HG03520 (cell line): ENCODE measurements at regions not wholly inside any gene's neighbourhood (a gene's known extent, or its start where the extent isn't known, plus 50 kb on each side); places are given as distances from the start of the nearest gene placed in this dataset.

Experiments used
- ATAC-seq: cut with Tn5 transposase; IDR thresholded peaks from one replicate; pipeline ENCODE4 v1.9.1; 2021; ENCODE audit warnings: mild to moderate bottlenecking, moderate library complexity; ENCODE audit not compliant: unreplicated experiment

DNA sequence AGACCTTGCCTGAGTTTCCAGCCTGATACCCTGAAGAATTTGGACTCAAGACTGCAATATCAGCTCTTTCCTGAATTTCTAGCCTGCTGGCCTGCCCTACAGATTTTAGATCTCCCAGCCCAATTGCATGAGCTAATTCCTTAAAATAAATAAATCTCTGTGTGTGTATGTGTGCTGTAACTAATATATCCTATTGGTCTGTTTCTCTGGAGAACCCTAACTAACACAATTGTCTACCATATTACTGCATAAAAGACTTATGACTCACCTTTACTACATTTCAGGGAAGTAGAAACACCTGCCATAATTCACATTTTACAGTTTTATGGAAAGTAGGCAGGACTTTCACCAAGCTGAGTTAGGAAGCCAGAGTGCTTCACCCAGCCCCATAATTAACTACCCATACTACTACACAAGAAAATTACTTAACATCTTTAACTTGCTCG, 90.7 kb upstream of the BEND6 start:
- no peak for ATAC-seq

DNA sequence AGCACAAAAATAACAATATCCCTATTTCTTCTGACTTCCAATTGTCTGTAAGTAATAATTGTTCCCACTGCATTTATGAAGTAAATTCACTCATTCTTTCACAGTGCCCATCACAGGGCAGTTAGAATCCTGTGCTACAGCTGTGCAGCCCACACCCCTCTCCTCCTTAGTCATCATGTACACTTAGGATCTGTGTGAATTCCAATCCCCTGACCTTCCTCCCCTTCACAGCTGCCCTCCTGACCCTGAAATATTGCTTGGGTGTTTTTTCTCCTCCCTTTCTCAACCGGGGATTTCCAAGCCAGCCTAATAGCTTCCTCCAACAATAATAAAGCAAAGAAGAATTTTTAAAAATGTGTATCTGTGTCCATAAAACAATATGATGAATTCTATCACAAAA, 91.5 kb upstream of the BEND6 start:
- no peak for ATAC-seq

DNA sequence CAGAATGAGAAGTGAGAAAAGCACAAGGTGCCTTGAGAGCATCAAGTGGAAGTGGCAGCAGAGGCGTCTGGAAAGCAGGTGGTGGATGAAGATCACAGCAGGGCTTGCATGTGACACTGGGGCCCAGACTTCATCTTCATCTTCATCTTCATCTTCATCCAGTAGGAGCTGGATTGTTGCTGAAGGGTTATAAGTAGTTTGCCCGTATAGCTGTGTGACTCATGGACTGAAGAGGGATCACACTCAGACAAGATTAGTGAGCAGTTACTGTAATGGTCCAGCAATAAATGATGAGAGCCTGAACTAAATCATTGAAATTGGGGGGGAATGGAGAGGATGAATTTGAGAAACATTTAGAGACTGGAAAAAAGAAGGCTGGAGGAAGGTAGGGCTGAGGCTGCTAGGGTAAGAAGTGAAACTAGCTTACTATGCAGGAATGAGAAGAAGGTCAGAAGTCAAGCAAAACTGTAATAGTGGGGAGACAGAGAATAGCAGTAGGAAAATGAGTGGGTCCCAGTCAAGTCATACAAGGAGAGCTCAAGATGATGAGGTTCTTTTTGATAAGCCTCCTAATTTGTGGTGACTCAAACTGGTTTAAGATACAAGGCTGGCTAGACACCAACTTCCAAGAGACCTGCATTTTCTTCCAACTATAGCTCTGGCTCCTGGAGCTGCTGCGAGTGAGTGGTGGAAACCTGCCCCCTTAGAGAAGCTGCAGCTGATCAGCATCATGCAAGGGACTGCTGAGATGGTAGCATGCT, 92.3 kb upstream of the BEND6 start:
- ATAC-seq: peak; percentile 60

DNA sequence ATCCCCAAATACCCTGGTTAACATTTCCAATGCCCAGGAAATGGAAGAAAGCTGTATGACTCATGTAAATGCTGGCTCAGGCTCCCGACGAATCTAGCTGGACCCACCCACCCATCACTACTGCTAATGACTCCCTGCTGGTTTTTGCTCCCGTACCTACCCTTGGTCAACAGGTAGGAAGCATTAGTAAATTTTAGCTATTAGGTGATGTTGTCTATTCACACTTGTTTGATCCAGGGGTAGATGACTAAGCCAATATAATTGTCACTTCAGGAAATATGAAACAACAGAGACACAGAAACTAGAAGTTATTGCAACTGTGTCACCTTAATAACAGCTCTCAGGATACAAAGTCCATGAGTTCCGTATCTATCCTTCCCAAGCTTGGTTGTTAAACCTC, 94.4 kb upstream of the BEND6 start:
- ATAC-seq: no peak

DNA sequence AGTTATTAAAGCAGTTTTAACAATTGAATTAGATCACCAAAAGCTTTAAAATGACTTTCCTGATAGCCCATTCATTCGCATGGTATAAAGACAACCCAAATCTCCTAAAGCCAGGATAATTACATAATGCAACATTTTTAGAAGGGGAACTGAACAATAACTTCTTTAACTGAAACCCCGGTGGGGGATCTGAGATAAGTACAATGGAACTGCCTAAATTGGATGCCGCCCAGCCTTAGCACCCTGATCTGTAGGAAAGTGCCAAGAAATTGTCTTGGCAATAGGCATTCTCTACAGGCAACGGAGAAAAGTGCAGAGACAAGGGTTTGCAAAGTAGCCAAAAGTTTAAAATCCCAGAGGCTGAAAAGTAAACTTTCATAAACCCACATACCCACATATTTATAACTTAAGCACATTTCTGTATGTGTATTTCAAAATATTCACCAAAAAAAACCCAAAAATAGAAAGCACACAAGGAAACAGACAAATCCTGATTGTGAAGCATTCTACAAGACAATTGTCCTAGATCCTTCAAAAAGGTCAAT, 98.8 kb upstream of the BEND6 start:
- no peak for ATAC-seq

DNA sequence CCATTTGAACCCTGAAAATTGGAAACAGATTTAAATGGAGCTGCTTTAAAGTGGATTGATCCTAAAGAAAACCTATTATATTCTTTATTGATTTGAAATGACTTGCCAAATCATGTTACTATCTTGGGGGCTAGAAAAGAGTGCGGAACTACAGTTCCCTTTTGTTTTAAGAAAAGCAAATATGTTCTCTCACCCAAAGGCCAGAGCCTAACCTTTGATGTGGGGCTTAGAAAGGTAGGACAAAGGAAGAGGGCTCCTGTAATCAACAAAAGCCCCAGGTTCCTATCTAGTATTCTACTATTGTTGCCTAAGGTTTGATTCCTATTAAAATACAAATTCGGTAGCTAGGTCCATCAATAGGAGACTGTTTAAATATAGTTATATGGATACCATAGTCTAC, 100.8 kb upstream of the BEND6 start:
- ATAC-seq: no peak

DNA sequence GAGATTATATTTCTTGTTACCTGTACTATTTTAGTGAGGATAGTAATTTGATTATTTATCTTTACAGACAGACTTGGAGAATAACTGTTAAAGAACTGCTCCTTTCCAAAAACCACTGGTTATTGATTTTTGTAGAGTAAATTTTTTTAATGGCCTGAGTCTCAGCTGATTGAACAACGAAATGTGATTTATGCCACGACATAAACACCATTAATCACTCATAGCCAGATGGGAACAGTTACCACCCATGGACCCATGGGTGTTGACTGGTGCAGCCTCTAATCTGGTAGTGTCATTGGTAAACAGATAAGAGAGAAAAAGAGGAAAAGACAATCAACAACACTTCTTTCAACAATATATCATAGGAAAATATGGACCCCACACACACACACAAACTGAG, 101.4 kb upstream of the BEND6 start:
- ATAC-seq: no peak

DNA sequence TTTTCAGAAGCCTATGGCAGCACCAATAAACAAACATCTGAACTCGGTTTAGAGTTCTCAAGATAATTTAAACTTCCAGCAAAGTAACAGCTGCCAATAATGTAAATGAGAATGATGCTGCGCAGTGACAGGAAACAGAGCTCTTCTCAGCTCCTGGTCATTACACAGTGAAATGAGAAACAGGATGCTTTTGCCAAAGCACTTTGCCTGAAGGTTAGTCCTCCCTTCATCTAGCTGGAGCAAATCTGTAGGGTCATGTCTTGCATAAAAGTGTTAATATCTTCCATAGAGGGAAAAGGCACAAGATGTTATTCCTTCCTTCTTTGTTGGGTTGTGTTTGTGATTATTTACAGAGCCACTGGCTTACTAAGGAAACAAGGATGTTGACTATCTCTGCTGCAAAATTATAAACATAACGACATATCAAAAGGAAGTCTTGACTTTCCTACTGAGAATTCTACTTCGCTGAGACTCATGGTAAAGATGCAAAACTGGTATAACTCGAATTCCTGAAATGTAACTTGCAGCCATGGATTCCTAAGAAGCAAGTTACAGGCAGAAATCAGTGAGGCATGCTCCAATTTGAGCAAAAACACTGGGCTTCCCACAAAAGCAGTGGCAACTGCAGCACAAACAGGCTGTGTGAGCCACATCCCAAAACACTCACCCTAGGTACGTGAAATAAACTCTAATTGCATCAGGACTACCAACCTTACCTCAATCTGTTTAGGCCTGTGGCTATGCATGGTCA, 102.5 kb upstream of the BEND6 start:
- ATAC-seq: no peak

DNA sequence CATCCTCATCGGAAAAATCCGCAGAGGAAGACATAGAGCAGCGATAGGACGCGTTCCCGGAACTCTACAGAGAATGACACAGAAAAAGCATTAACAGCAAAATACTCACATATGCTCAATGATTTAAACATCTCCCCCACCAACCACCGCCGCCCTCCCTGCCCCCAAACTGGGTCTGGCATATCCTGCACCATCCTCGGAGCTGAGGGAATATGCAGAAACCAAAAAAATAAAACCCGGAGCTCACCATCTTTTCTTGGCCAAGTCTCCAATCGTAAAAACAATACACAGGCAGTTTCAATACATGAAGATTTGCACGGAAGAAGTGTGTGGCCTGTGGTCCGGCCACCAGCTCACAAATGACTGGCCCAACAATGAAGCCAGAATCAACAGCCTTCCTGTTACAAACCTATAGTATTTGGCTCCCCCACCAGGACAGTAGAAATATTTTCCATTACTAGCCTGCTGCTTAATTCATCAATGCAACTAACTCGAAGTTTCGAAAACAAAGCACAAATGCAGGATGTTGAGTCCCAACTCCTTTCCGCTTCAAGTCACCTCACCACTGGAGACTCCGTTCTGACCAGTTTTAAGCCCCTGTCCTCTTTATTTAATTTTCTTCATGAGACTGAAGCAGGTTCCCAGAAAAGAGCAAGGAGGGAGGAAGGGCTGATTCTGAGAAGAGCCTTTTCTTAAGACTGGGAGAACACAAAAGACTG, 103.2 kb upstream of the BEND6 start:
- ATAC-seq: peak; percentile 92

DNA sequence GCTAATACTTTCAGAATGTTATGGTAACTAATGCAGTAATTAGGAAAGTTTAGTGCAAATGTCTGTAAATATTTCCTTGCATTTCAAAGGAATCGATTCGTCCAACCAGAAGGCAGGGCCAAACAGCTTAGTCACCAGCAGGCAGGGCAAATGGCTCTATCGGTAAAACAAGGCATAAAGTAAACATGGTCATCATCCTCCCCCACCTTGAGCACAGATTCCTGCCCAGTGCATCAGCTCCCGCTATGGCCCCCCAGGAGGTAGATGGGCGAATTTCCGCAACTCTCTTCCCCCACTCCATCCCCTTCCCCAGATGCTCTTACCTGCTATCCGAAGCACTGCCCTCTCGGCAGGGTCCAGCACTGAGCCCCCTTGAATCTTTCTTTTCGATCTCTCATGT, 103.8 kb upstream of the BEND6 start:
- ATAC-seq: no peak

DNA sequence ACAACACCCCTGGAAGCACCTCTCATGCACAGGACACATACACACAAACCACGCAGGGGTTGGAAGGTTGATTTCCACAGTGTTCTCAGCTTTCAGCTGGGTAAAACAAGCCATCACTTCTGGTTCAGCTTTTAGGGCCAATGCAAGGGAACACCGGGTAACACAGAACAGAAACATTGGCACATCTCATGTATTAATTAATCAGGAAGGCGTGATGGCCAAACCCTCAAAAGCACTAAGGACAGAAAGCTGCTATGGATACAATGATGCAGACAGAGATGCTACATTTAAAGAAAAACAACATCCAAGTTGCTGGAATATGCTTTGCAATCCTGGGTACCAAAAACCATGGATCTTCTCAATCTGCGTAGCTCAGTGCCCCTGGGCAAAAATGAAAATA, 104.3 kb upstream of the BEND6 start:
- no peak for ATAC-seq

DNA sequence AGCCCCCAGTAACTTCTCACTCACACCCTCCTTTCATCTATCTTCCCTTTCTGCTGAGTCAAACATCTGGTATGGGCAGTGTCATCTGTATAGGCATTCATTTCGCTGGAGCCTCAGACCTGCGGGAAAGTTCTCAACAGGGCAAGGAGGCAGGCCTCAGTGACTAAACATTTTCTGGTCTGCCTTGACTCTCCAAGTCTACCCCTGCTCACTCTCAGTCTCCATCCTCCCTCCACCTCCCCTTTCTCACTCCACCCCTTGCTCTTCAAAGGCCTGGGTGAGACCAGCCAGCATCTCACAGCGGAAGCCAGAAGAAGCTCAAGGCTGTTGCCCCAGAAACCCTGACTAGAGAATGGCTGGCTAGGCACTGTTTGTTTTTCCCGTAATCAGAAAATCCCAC, 105.0 kb upstream of the BEND6 start:
- no peak for ATAC-seq

DNA sequence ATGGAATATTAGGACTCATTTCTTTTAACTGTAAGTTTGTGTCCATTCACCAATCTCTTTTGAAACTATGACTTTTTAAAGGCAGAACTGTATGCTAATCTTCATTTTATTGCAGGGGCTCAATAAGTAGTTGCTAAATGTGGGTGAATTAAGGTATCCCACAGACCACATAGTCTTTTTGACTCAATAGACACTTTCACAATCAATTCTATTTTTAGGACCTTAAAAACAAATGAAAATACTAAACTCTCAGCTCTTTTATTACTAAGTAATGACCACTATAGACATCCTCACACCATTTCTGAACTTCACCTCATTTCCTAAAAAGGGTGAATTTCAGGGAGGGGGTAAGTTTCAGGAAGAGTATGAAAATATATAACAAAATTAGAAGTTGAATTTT, 106.8 kb upstream of the BEND6 start:
- no peak for ATAC-seq

DNA sequence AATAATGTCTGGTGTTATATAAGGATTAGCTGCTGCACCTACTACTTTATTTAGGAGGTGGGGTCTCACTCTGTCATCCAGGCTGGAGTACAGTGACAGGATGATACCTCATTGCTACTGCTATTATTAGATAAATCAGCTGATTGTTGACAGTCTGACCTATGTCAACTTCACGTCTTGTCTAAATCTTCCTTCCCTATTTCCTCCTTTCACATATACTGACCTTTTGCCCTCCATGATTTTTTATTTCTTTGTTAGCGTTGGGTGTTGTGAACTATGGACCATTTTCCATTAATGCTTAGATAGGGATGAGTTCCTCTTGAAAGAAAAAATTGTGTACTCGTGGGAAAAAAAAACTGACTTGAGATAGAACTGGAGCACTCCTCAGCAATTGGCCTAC, 109.9 kb upstream of the BEND6 start:
- ATAC-seq: no peak

DNA sequence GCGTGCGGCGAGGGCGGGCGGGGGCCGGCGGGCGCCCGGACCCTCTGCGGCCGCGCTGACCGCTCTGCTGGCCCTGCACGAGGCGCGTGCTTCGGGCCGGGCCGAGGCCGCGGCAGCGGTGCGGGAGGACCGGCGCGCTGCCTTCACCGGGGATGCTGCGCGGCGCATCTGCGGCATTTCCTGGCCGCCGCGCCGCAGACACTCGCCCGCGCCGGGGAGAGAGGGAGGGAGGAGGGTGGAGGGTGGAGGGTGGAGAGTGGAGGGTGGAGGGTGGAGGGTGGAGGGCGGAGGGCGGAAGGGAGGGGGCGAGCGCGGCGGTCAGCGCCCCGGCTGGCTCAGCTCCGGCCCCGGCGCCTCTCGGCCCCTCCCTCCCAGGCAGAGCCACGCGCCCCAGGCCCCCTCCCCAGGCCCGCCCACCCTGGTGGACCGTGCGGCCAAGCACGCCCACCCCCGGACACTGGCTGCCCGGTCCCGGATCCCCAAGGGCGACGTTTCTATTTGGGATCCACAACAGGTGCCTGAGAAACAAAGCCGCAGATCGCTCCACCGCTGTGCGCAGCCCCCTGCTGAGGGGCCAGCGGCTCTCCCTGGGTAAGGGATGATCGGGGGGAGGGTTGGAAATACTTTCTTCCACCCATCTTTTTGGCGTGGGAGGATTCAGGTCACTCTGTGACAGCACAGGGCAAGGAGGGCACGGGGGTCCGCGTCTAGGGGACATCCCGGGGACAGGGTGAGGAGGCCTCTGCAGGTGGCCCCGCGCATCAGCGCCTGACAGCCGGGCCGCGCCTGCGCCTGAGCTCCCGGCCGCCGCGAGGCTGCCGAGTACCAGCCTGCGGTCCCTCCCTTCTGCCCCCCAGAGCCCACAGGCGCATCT, 111.2 kb upstream of the BEND6 start:
- ATAC-seq: peak; percentile 75

DNA sequence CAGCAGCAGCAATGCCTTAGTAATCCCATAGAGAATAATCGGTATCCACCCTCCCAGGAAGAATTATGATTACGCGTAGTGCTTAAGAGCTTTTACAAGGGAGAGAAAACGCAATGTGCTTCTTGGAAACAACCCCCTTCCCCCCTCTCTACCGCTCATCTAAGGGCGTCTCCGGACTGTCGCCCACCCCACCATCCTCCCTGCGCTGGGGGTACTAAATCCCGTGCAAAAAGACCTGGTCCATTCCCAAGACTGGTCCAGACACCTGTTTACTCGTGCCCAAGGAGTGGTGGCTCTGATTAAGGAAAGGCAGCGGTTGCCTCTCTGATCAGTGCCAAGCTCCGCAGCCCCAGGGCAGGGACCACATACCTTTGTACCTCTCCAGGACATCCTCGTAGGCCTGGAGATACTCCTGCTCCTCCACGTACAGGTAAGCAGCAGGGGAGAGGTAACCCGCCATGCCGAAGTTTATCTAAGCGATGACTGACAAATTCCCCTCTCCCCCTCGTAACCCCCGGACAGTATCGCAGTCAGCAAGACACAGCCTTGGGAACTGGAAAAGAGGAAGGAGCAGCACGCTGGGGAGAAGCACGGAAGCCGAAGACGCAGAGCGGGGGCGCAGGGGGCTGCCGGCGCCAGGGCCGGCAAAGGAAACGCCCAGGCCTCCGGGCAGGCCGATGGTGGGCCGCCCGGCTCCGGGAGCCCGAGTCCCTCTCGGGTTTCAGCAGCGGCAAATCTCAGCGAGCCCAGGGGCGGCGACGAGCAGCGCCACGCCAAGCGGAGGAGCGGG, 112.0 kb upstream of the BEND6 start:
- peak; percentile 5 for ATAC-seq

DNA sequence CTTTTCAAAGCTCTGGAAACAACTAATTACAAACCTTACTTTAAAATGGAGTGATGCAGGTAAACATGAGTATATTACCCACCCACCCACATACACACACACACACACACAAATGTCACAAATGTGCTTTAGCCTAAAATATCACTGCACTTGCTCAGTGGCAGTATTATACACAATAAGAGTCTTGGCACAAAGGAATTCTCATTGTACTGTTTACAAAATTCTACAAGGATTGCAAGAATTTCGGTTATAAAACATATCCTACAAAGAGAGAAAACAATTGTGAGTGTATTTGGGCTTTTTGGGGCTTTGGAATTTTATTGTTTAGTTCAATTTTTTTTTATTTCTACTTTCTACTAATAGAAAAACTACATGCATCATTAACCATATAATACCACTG, 113.2 kb upstream of the BEND6 start:
- no peak for ATAC-seq

DNA sequence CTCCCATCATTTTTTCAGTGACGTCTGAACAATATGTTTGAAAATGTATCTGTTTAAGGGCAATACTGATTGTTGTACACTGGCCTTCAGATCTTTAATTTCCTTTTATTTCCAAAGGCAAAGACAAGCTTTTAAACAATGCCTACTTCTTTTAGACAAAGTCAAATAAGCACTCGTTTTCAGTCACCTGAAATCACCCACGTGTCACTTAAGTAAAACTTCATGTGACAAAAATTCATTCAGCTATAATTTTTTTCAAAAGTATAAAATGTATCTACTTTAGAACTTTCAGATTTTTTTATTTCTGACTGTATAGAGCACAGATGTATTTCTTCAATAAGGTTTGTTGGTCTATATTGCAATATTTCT, 113.5 kb upstream of the BEND6 start:
- no peak for ATAC-seq

DNA sequence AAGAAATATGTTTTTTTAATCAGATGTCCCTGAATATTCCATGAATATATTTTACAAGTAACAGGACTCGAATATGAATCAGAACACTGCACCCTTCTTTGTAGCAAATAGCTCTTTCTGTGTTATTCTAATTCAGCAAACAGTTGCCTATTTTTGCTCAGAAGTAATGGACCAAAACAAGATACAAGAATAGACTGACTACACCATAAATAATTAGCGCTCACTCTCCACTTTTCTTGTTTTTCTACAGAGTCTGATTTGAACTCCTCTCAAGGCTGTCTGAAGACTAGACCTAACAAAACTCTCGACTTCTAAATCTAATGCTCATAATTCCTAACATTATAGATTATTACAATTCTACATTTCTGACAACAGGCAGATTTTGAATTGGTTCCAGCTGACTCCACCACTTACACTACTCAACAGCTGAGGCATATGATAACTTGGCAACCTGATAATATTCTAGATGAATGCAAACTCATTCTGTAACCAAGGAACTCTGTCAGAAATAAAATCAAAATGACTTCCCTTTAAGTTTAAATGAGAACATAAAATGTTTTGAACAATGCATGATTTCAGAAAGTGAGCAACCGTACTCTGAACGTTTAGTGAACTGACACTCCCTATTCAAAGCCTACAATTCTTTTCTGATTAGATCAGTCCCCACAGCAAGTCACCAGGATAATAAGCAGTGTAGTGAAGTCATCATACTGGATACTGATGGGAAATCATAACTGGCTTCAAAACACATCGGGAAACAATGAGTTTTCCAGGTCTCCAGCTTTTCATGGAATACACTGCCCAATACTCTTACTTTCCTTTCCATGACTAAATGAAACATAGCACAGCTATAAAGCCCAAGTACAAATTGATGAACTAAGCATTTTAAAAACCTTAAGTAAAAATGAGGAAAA, 114.2 kb upstream of the BEND6 start:
- no peak for ATAC-seq
